SK-N-SH (cell line): ENCODE measurements at regions not wholly inside any gene's neighbourhood (a gene's known extent, or its start where the extent isn't known, plus 50 kb on each side); places are given as distances from the start of the nearest gene placed in this dataset.

ENCODE experiments used
- CTCF ChIP-seq: fragments of 200-600 bp; sonication (generic); IDR thresholded peaks from 2 replicates; pipeline ENCODE4 v1.6.1; 2017; ENCODE audit warnings: antibody characterized with exemption, mild to moderate bottlenecking, moderate library complexity
- EP300 ChIP-seq, 2 experiments: IDR thresholded peaks; 2 replicates each; pipeline versions ENCODE4 v1.4.0 to v1.6.1; 2012; ENCODE audit warnings: borderline replicate concordance in 1 of 2, low read depth in 1 of 2, low read length in 1 of 2
- FOSL2 ChIP-seq: IDR thresholded peaks from 2 replicates; pipeline ENCODE4 v1.4.0; 2012; ENCODE audit warnings: low read depth, mild to moderate bottlenecking, moderate library complexity, borderline replicate concordance
- FOXM1 ChIP-seq: IDR thresholded peaks from 2 replicates; pipeline ENCODE4 v1.4.0; 2012; ENCODE audit warnings: low read depth, mild to moderate bottlenecking
- GABPA ChIP-seq: IDR thresholded peaks from 2 replicates; pipeline ENCODE4 v1.4.0; 2012; ENCODE audit warnings: low read depth, mild to moderate bottlenecking
- MEF2A ChIP-seq: IDR thresholded peaks from 2 replicates; pipeline ENCODE4 v1.4.0; 2012; ENCODE audit warnings: low read depth, borderline replicate concordance
- MXI1 ChIP-seq: IDR thresholded peaks from 2 replicates; pipeline ENCODE4 v1.6.1; 2012; ENCODE audit warnings: mild to moderate bottlenecking, low read depth, low read length, improper control_type of control experiment
- REST ChIP-seq: IDR thresholded peaks from 2 replicates; pipeline ENCODE4 v1.6.1; 2012; ENCODE audit warnings: mild to moderate bottlenecking, low read depth, low read length, moderate library complexity
- RXRA ChIP-seq: IDR thresholded peaks from 2 replicates; pipeline ENCODE4 v1.4.0; 2012; ENCODE audit warnings: low read depth, mild to moderate bottlenecking, borderline replicate concordance
- TEAD4 ChIP-seq: IDR thresholded peaks from 2 replicates; pipeline ENCODE4 v1.4.0; 2012; ENCODE audit warnings: mild to moderate bottlenecking, borderline replicate concordance; ENCODE audit not compliant: insufficient read depth
- YY1 ChIP-seq: IDR thresholded peaks from 2 replicates; pipeline ENCODE4 v1.4.0; 2012; ENCODE audit warnings: low read depth, mild to moderate bottlenecking

DNA sequence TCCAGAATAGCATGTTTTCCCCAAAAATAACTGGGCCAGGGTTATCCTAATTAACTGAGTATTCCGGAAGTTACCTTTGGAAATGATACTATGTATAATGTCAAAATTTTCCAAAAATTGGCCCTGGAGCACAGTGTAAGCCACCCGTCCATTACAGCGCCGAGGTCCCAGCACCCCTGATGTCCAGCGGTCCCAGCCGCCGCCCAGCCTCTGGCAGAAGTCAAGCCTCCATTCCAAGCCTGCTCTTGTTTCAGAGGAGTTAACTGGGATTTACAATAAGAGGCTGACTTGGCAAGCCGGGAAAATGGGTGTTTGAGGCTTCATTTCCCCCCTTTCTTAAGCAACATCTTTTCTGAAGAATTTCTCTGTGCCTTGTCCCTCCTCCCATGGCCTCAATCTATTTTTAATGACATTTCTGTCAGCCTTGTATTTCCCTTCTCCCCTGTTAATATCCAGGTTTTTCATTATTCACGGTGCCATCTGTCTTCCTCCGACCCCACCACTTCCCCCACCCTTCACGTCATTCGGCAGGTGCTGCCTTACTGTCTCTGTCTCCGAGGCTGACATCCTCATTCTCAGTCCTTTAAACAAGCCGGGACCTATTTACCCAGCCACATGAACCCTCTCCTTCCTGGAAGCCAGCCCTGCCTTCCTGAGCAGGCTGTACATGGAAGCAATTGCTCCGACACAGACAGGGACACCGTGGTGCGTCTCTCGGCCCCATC is 490.9 kb downstream of the NPHP4 start:
- TF ChIP-seq EP300 (IDR thresholded peaks at IDR 0.05; ENCODE audit: borderline replicate concordance in 1 of 2, low read depth in 1 of 2, low read length in 1 of 2) (no peak), CTCF (no peak), YY1 (no peak), REST (no peak), RXRA (no peak), TEAD4 (no peak), GABPA (no peak), MXI1 (no peak), FOSL2 (no peak), MEF2A (no peak), FOXM1 (no peak)
